ENCODE measurements at regions not wholly inside any gene's neighbourhood (a gene's known extent, or its start where the extent isn't known, plus 50 kb on each side); places are given as distances from the start of the nearest gene placed in this dataset.

DNA sequence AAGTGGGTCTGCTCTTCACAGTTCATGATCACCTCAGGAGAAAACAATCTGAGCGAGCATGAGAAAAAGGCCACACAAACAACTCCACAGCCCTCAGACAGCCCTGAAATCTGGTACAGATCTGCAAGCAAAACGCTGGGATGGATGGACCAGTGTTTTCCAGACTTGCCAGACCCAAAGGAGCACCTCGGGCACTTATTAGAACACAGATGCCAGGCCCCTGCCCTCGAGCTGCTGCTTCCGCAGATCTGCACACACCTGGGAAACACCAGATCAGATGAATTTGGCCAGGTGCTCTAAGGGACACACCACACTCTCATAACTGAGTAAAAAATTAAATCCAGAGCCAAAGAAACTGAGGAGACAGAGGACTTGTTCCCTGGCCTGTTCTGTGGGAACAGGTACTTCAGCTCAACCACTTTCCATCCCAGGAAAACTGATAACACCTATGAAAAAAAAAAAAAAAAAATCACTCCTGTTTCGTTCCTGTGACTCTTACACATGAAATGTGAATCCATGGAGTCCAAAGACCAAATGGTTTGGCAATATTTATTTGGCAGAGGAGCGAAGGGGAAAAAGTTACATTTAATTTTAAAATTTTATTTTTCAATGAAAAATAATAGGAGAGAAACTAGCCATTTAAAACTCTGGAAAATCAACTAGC is 202.9 kb upstream of the ESRRG start:
- DNase-seq (ENCODE audit: low read depth in 6 of 9, low spot score in 9 of 9): no peak
- no peak overlapping the region for H3K27ac ChIP-seq (ENCODE audit: low read depth in 1 of 2, low read length in 1 of 2)
- no peaks in the 10 kb centered on the region for H3K36me3 ChIP-seq (ENCODE audit: control insufficient read depth in 2 of 2, insufficient read depth in 2 of 2, low read length in 1 of 2)
- H3K4me1 ChIP-seq (ENCODE audit: control insufficient read depth in 2 of 2, insufficient read depth in 2 of 2, low read length in 2 of 2): no peaks in the 10 kb centered on the region
- WGBS: 87% methylated on average over 7 of the region's 7 CpGs
- no peak overlapping the region for H3K4me3 ChIP-seq (ENCODE audit: low read length in 2 of 2)
- no peaks in the 10 kb centered on the region for H3K9me3 ChIP-seq (ENCODE audit: control insufficient read depth in 2 of 2, insufficient read depth in 1 of 2, low read length in 1 of 2)
- no peaks in the 10 kb centered on the region for H3K27me3 ChIP-seq (ENCODE audit: control insufficient read depth in 2 of 2, insufficient read depth in 1 of 2, low read length in 1 of 2)

DNA sequence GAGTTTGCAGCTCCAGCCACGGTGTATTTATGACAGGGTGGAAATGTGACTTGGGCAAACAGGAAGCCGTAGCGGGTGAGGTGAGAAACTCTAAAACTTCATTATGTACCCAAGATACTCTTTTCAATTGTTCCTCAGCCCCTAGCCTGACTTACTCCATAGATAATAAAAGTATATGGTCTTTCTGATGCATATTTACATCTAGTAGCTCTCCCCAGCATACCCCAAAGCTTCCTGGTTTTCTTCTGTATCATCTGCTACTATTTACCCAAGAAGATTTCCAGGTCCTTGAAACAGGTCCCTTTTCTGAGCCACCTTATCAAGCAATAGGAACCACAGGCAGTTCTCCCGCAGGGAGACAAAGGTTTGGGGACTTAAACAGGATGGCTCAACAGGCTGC is 201.5 kb upstream of the ESRRG start:
- no peak for DNase-seq (ENCODE audit: low read depth in 6 of 9, low spot score in 9 of 9)
- H3K36me3 ChIP-seq (ENCODE audit: control insufficient read depth in 2 of 2, insufficient read depth in 2 of 2, low read length in 1 of 2): no peaks in the 10 kb centered on the region
- H3K9me3 ChIP-seq (ENCODE audit: control insufficient read depth in 2 of 2, insufficient read depth in 1 of 2, low read length in 1 of 2): no peaks in the 10 kb centered on the region
- no peak overlapping the region for H3K27ac ChIP-seq (ENCODE audit: low read depth in 1 of 2, low read length in 1 of 2)
- H3K4me1 ChIP-seq (ENCODE audit: control insufficient read depth in 2 of 2, insufficient read depth in 2 of 2, low read length in 2 of 2): no peaks in the 10 kb centered on the region
- 63% methylated on average over 4 of the region's 4 CpGs for WGBS
- no peak overlapping the region for H3K4me3 ChIP-seq (ENCODE audit: low read length in 2 of 2)
- H3K27me3 ChIP-seq (ENCODE audit: control insufficient read depth in 2 of 2, insufficient read depth in 1 of 2, low read length in 1 of 2): no peaks in the 10 kb centered on the region

DNA sequence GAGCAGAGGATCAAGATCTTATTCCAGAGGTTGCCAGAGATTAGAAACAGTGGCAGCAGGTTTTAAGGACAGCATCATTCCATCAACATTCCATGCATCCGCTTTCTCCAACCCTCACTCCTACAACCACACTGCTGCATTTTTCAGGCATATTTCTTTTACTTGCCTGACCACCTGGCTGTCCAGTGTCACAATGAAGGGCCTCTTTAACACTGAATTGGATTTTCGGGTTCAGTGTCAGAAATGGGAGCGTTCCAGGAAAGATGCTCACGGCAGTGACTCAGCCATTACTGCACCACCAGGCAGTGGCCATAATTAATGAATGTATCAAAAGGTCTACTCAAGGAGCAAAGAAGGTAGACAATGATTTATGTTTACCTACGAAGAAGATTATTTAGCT is 200.4 kb upstream of the ESRRG start:
- H3K4me3 ChIP-seq (ENCODE audit: low read length in 2 of 2): no peak overlapping the region
- no peaks in the 10 kb centered on the region for H3K9me3 ChIP-seq (ENCODE audit: control insufficient read depth in 2 of 2, insufficient read depth in 1 of 2, low read length in 1 of 2)
- DNase-seq (ENCODE audit: low read depth in 6 of 9, low spot score in 9 of 9): no peak
- H3K27ac ChIP-seq (ENCODE audit: low read depth in 1 of 2, low read length in 1 of 2): no peak overlapping the region
- WGBS: 95% methylated on average over 5 of the region's 5 CpGs
- H3K27me3 ChIP-seq (ENCODE audit: control insufficient read depth in 2 of 2, insufficient read depth in 1 of 2, low read length in 1 of 2): no peaks in the 10 kb centered on the region
- no peaks in the 10 kb centered on the region for H3K4me1 ChIP-seq (ENCODE audit: control insufficient read depth in 2 of 2, insufficient read depth in 2 of 2, low read length in 2 of 2)
- H3K36me3 ChIP-seq (ENCODE audit: control insufficient read depth in 2 of 2, insufficient read depth in 2 of 2, low read length in 1 of 2): no peaks in the 10 kb centered on the region

DNA sequence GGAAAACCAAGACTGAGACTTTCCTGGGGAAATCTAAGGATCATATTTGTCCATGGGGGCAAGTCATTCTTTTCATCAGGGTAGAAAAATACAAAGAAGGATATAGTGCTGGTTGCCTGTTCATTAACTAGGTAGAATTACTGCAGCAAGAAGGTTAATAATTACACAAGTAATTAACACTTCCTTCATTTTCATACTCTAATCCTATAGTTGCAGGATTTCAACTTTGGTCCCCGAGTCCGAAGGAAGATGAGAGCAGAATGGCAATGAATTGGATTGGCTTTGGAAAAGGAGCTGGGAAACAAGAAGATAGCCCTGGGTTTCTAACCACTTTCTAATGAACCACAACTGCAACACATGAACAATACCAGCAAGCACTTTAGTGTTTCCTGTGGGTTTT is 199.2 kb upstream of the ESRRG start:
- DNase-seq (ENCODE audit: low read depth in 6 of 9, low spot score in 9 of 9): no peak
- Histone ChIP-seq H3K9me3 (ENCODE audit: control insufficient read depth in 2 of 2, insufficient read depth in 1 of 2, low read length in 1 of 2) (no peaks in the 10 kb centered on the region), H3K4me3 (ENCODE audit: low read length in 2 of 2) (no peak overlapping the region), H3K36me3 (ENCODE audit: control insufficient read depth in 2 of 2, insufficient read depth in 2 of 2, low read length in 1 of 2) (no peaks in the 10 kb centered on the region), H3K27ac (ENCODE audit: low read depth in 1 of 2, low read length in 1 of 2) (no peak overlapping the region), H3K4me1 (ENCODE audit: control insufficient read depth in 2 of 2, insufficient read depth in 2 of 2, low read length in 2 of 2) (no peaks in the 10 kb centered on the region), H3K27me3 (ENCODE audit: control insufficient read depth in 2 of 2, insufficient read depth in 1 of 2, low read length in 1 of 2) (no peaks in the 10 kb centered on the region)
- WGBS: 98% methylated on average over 2 of the region's 2 CpGs

DNA sequence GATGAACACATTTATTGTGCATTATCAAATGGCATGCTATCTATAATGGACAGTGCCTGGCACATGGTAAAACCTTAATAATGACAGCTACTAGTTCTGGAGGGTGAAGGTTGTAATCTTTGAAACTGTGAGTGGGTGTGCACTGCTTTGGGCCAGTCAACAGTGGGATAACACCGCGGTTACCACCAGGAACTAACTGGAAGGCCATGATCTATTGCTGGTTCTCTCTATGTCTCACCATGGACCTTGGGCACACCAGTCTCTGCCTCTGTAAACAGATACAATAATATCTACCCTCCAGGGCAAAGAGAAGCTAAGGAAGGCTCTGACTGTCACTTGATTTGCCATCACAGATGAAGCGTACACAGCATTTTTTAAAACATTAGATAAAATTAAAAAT is 198.6 kb upstream of the ESRRG start:
- H3K9me3 ChIP-seq (ENCODE audit: control insufficient read depth in 2 of 2, insufficient read depth in 1 of 2, low read length in 1 of 2): no peaks in the 10 kb centered on the region
- 99% methylated on average over 3 of the region's 3 CpGs for WGBS
- no peak overlapping the region for H3K4me3 ChIP-seq (ENCODE audit: low read length in 2 of 2)
- no peak overlapping the region for H3K27ac ChIP-seq (ENCODE audit: low read depth in 1 of 2, low read length in 1 of 2)
- H3K27me3 ChIP-seq (ENCODE audit: control insufficient read depth in 2 of 2, insufficient read depth in 1 of 2, low read length in 1 of 2): no peaks in the 10 kb centered on the region
- DNase-seq (ENCODE audit: low read depth in 6 of 9, low spot score in 9 of 9): no peak
- H3K4me1 ChIP-seq (ENCODE audit: control insufficient read depth in 2 of 2, insufficient read depth in 2 of 2, low read length in 2 of 2): no peaks in the 10 kb centered on the region
- H3K36me3 ChIP-seq (ENCODE audit: control insufficient read depth in 2 of 2, insufficient read depth in 2 of 2, low read length in 1 of 2): no peaks in the 10 kb centered on the region

DNA sequence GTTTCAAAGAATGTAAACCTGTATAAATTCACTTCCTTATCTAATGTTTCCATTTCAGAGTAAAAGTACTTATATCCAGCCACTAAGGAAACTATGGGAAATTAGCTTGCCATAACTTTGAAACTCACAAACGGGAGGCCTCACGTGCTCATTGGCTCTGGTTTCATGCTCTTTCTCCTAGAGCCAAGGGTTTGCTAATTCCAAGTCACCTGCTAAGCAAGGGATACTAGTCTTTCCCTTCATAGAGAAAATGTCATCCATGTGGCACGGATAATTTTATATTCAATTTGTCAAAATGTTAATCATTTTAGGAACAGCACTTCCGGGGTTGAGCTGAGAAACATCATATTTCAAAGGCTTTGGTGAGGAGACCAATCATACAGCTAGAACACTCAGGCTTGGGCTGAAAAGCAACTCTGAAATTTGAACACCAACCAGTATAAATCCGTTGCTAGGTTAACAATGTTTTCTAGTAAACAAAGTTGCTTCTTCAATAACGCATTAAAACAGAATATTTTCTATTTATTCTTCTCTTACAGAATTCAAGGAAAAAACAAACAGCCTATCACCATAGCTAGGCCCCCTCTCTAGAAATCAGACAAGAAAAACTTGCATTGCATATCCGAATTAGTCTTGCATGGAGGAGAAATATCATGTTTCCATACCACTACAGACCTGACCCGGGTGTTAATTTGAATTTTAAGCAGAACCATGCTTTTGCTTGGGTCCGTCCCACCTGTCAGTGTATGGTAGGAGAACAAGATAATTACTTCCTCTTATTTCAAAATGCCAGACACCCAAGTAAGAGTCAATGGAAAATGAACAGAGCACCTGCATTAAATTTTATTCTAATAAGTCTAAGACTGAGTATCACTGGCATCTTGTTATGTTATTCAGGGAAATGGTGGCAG is 196.1 kb upstream of the ESRRG start:
- Histone ChIP-seq H3K4me1 (ENCODE audit: control insufficient read depth in 2 of 2, insufficient read depth in 2 of 2, low read length in 2 of 2) (no peaks in the 10 kb centered on the region), H3K27me3 (ENCODE audit: control insufficient read depth in 2 of 2, insufficient read depth in 1 of 2, low read length in 1 of 2) (no peaks in the 10 kb centered on the region), H3K27ac (ENCODE audit: low read depth in 1 of 2, low read length in 1 of 2) (no peak overlapping the region), H3K4me3 (ENCODE audit: low read length in 2 of 2) (no peak overlapping the region), H3K9me3 (ENCODE audit: control insufficient read depth in 2 of 2, insufficient read depth in 1 of 2, low read length in 1 of 2) (no peaks in the 10 kb centered on the region), H3K36me3 (ENCODE audit: control insufficient read depth in 2 of 2, insufficient read depth in 2 of 2, low read length in 1 of 2) (no peaks in the 10 kb centered on the region)
- no peak for DNase-seq (ENCODE audit: low read depth in 6 of 9, low spot score in 9 of 9)
- WGBS: 91% methylated on average over 9 of the region's 9 CpGs

DNA sequence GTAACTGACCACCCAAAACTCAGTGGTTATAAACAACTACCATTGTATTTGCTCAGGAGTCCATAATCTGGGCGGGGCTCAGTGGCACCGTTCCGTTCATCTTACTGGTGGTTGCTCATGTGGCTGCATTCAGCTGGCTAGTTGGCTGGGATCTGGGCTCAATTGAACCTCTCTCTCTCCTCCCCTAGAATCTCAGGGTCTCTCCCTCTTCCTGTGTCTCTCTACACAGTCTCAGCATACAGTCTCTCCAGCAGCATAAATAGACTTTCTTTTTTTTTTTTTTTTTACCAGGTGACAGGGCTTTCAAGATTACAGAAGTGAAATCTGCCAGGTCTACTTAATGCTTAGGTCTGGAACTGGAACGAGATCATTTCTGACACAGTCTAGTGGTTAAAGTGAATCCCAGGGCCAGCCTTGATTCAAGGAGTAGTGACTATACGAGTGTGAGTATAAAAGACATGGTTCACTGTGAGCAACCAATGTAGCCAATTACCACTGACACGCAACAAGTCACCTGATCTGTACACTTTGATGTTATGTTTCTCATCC is 193.7 kb upstream of the ESRRG start:
- Histone ChIP-seq H3K36me3 (ENCODE audit: control insufficient read depth in 2 of 2, insufficient read depth in 2 of 2, low read length in 1 of 2) (no peaks in the 10 kb centered on the region), H3K27me3 (ENCODE audit: control insufficient read depth in 2 of 2, insufficient read depth in 1 of 2, low read length in 1 of 2) (no peaks in the 10 kb centered on the region), H3K4me1 (ENCODE audit: control insufficient read depth in 2 of 2, insufficient read depth in 2 of 2, low read length in 2 of 2) (no peaks in the 10 kb centered on the region), H3K4me3 (ENCODE audit: low read length in 2 of 2) (no peak overlapping the region), H3K9me3 (ENCODE audit: control insufficient read depth in 2 of 2, insufficient read depth in 1 of 2, low read length in 1 of 2) (no peaks in the 10 kb centered on the region), H3K27ac (ENCODE audit: low read depth in 1 of 2, low read length in 1 of 2) (no peak overlapping the region)
- no peak for DNase-seq (ENCODE audit: low read depth in 6 of 9, low spot score in 9 of 9)
- WGBS: 91% methylated on average over 6 of the region's 6 CpGs

DNA sequence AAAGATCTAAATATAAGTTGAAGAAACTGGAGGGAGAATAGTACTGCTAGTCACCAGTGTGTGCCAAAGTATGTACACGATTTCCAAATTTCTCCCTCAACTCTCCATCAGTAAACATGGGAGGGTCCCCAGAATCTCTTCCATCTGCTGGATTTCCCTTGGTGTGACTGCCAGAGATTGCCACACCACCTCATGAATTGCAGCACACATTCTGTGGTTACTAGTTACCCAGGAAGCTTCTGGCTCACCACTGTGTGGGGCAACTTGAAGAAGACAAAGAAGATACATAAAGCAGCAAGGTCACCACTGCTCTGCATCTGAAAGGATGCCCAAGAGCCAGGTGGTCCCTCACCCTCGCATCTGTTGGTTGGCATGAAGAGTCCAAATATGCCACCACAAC is 191.7 kb upstream of the ESRRG start:
- Histone ChIP-seq H3K9me3 (ENCODE audit: control insufficient read depth in 2 of 2, insufficient read depth in 1 of 2, low read length in 1 of 2) (no peaks in the 10 kb centered on the region), H3K27me3 (ENCODE audit: control insufficient read depth in 2 of 2, insufficient read depth in 1 of 2, low read length in 1 of 2) (no peaks in the 10 kb centered on the region), H3K36me3 (ENCODE audit: control insufficient read depth in 2 of 2, insufficient read depth in 2 of 2, low read length in 1 of 2) (no peaks in the 10 kb centered on the region), H3K4me3 (ENCODE audit: low read length in 2 of 2) (no peak overlapping the region), H3K27ac (ENCODE audit: low read depth in 1 of 2, low read length in 1 of 2) (no peak overlapping the region), H3K4me1 (ENCODE audit: control insufficient read depth in 2 of 2, insufficient read depth in 2 of 2, low read length in 2 of 2) (no peaks in the 10 kb centered on the region)
- 92% methylated on average over 2 of the region's 2 CpGs for WGBS
- DNase-seq (ENCODE audit: low read depth in 6 of 9, low spot score in 9 of 9): no peak

DNA sequence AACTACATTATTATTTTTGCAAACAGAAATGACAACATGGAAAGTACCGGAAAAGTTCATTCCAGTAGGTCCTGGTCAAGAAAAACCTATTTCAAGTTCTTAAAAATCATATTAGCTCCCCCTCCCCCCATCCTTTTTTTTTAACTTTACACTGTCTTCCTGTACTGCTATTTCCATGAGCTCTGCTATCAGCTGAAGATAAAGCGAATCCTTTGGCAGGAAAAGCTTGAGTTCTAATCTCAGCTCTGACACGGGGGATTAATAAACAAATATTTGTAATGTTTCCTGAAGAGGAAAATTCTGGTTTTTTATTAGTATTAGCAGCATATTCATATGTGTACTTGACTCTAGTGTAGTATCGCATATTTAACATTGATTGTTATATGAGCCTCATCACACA is 190.7 kb upstream of the ESRRG start:
- no peak overlapping the region for H3K27ac ChIP-seq (ENCODE audit: low read depth in 1 of 2, low read length in 1 of 2)
- WGBS: 79% methylated on average over 4 of the region's 4 CpGs
- DNase-seq (ENCODE audit: low read depth in 6 of 9, low spot score in 9 of 9): no peak

More for the DNA sequence above, 190.7 kb upstream of the ESRRG start:
- Histone ChIP-seq H3K27me3 (ENCODE audit: control insufficient read depth in 2 of 2, insufficient read depth in 1 of 2, low read length in 1 of 2) (no peaks in the 10 kb centered on the region), H3K4me3 (ENCODE audit: low read length in 2 of 2) (no peak overlapping the region), H3K4me1 (ENCODE audit: control insufficient read depth in 2 of 2, insufficient read depth in 2 of 2, low read length in 2 of 2) (no peaks in the 10 kb centered on the region), H3K36me3 (ENCODE audit: control insufficient read depth in 2 of 2, insufficient read depth in 2 of 2, low read length in 1 of 2) (no peaks in the 10 kb centered on the region), H3K9me3 (ENCODE audit: control insufficient read depth in 2 of 2, insufficient read depth in 1 of 2, low read length in 1 of 2) (no peaks in the 10 kb centered on the region)

Measured in thymus (tissue), 11 donors.